Thymus (tissue), 11 donors: ENCODE measurements at regions not wholly inside any gene's neighbourhood (a gene's known extent, or its start where the extent isn't known, plus 50 kb on each side); places are given as distances from the start of the nearest gene placed in this dataset.

ENCODE experiments used
- DNase-seq, 9 donors: peaks; one replicate each; pipeline ENCODE4 v3.0.0-alpha.2; 2013; ENCODE audit warnings: low spot score in 9 of 9, low read depth in 6 of 9, missing footprints in 1 of 9
- H3K27ac ChIP-seq, 2 donors: one replicate each; pipeline ENCODE4 v1.5.1; 2013; ENCODE audit warnings: control low read depth in 1 of 2, low read depth in 1 of 2, low read length in 1 of 2, mild to moderate bottlenecking in 1 of 2, moderate library complexity in 1 of 2
- H3K27me3 ChIP-seq, 2 donors: one replicate each; pipeline ENCODE4 v1.5.1; 2013; ENCODE audit warnings: low read length in 1 of 2; ENCODE audit not compliant: control insufficient read depth in 2 of 2, insufficient read depth in 1 of 2
- H3K36me3 ChIP-seq, 2 donors: one replicate each; pipeline ENCODE4 v1.5.1; 2013; ENCODE audit warnings: low read length in 1 of 2, mild to moderate bottlenecking in 1 of 2, moderate library complexity in 1 of 2; ENCODE audit not compliant: control insufficient read depth in 2 of 2, insufficient read depth in 2 of 2
- H3K4me1 ChIP-seq, 2 donors: one replicate each; pipeline ENCODE4 v1.5.1; 2013; ENCODE audit warnings: low read length in 2 of 2; ENCODE audit not compliant: control insufficient read depth in 2 of 2, insufficient read depth in 2 of 2
- H3K4me3 ChIP-seq, 2 donors: one replicate each; pipeline ENCODE4 v1.5.1; 2013; ENCODE audit warnings: low read length in 2 of 2, control low read depth in 1 of 2, mild to moderate bottlenecking in 1 of 2
- H3K9me3 ChIP-seq, 2 donors: one replicate each; pipeline ENCODE4 v1.5.1; 2013; ENCODE audit warnings: low read length in 1 of 2, mild to moderate bottlenecking in 1 of 2; ENCODE audit not compliant: control insufficient read depth in 2 of 2, insufficient read depth in 1 of 2
- WGBS: extraction: QIAGEN DNeasy Blood & Tissue Kit; methylation state at CpG from one replicate; pipeline ENCODE4 v1.1.7; 2013; 5-methylcytosine and 5-hydroxymethylcytosine counted together
- donor health status: healthy.

DNA sequence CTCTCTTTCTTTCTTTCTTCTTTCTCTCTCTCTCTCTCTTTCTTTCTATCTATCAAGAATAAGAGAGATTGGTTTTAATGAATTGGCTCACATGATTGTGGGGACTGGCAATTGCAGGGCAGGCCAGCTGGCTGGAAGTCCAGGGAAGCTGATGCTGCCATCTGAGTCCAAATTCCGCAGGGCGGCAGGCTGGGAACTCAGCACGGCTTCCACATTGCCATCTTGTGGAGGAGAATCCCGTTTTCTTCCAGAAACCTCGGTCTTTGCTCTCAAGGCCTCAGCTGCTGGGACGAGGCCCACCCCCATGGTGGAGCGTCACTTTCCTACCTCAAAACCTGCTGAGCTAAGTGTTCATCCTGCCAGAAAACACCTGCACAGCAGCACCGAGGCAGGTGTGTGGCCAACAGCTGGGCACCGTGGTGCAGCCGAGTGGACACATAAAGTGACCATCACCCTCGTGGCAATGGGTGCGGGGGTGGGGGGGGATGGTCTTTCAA, 58.8 kb upstream of the SLCO4A1 start:
- Histone ChIP-seq H3K9me3 (no peaks in the 10 kb centered on the region), H3K4me1 (no peaks in the 10 kb centered on the region), H3K36me3 (no peaks in the 10 kb centered on the region), H3K27ac (no peak overlapping the region), H3K4me3 (no peak overlapping the region), H3K27me3 (peaks cover 9 to 73% of the 10 kb centered on the region in 2 donors)
- no peak for DNase-seq
- 59% methylated on average over 12 of the region's 12 CpGs for WGBS

GRCh38 chr20:62584671-62585460, 57.4 kb upstream of the SLCO4A1 start:
- Histone ChIP-seq H3K27me3 (peaks cover 8 to 76% of the 10 kb centered on the region in 2 donors), H3K4me1 (no peaks in the 10 kb centered on the region), H3K4me3 (no peak overlapping the region), H3K9me3 (no peaks in the 10 kb centered on the region), H3K27ac (no peak overlapping the region), H3K36me3 (no peaks in the 10 kb centered on the region)
- no peak for DNase-seq
- 78% methylated on average over 16 of the region's 16 CpGs for WGBS

GRCh38 chr20:62585461-62585970, 56.8 kb upstream of the SLCO4A1 start:
- Histone ChIP-seq H3K27ac (no peak overlapping the region), H3K27me3 (peaks cover 7 to 70% of the 10 kb centered on the region in 2 donors), H3K36me3 (no peaks in the 10 kb centered on the region), H3K9me3 (no peaks in the 10 kb centered on the region), H3K4me1 (no peaks in the 10 kb centered on the region), H3K4me3 (no peak overlapping the region)
- no peak for DNase-seq
- 88% methylated on average over 22 of the region's 22 CpGs for WGBS

- Histone ChIP-seq H3K4me1 (no peaks in the 10 kb centered on the region), H3K36me3 (no peaks in the 10 kb centered on the region), H3K4me3 (no peak overlapping the region), H3K27me3 (peaks cover 7 to 57% of the 10 kb centered on the region in 2 donors), H3K9me3 (no peaks in the 10 kb centered on the region), H3K27ac (no peak overlapping the region)
- no peak for DNase-seq
- WGBS, result 80% methylated on average over 8 of the region's 8 CpGs
Measured at GRCh38 chr20:62586799-62587198, 55.5 kb upstream of the SLCO4A1 start.

DNA sequence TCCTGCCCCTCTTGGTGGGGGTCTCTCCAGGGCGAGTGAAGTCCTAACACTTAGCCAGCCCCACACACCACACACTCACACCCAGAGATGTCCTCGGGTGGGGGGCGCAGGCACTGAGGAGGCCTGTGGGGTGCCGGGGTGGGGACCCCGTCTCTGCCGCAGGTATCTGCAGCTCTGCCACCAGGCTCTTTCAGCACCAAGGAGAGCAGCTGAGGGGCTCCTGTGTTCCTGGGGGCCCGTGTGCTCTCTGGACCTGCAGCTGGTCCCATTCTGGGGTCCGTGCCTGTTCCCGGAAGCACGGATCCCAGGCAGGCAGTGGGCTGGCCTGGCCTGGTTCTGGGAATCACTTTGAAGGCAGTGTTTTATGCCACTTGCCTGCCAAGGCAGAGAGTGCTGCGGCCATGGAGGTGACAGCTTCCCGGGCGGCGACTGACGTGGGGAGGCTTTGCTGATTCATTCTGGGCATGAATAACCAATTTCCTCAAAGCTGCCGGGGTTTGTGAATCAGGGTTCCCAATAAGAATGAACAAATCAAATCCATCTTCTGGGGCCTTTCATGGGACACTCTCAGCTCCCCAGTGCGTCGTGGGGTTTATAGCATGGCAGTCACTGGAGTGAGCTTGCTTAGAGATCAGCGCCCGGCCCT, 54.4 kb upstream of the SLCO4A1 start:
- DNase-seq, result peak in 2 of 9 donors; percentile 9 to 18
- Histone ChIP-seq H3K4me3 (no peak overlapping the region), H3K9me3 (no peaks in the 10 kb centered on the region), H3K36me3 (no peaks in the 10 kb centered on the region), H3K4me1 (no peaks in the 10 kb centered on the region), H3K27me3 (peaks cover under 1 to 47% of the 10 kb centered on the region in 2 donors), H3K27ac (no peak overlapping the region)
- 50% methylated on average over 20 of the region's 20 CpGs for WGBS

GRCh38 chr20:62588458-62589149, 53.7 kb upstream of the SLCO4A1 start:
- Histone ChIP-seq H3K27ac (no peak overlapping the region), H3K4me3 (no peak overlapping the region), H3K4me1 (no peaks in the 10 kb centered on the region), H3K9me3 (no peaks in the 10 kb centered on the region), H3K27me3 (peaks cover 0 to 42% of the 10 kb centered on the region in 2 donors), H3K36me3 (no peaks in the 10 kb centered on the region)
- no peak for DNase-seq
- WGBS, result 84% methylated on average over 13 of the region's 13 CpGs

DNA sequence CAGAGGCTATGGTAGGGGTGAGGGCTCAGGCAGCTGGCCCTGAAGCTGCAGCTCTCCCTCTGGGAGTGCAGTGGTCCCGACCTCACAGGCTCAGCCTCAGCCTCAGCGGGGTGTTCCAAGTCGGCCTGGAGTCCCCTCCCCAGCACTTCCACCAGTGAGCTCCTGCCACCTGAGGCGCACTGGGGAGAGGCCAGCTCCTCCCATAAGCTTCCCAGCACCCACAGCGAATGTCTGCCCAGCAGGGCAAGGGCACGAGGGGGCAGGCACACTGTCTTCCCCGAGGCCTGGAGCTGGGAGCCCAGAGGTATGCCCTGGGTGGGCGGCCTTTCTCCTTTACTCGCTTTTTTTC, 53.2 kb upstream of the SLCO4A1 start:
- no peaks in the 10 kb centered on the region for H3K36me3 ChIP-seq
- WGBS, result 82% methylated on average over 9 of the region's 9 CpGs
- H3K27me3 ChIP-seq, result peaks cover 1 to 37% of the 10 kb centered on the region in 2 donors
- no peak overlapping the region for H3K4me3 ChIP-seq
- no peak for DNase-seq
- no peaks in the 10 kb centered on the region for H3K9me3 ChIP-seq
- no peaks in the 10 kb centered on the region for H3K4me1 ChIP-seq
- no peak overlapping the region for H3K27ac ChIP-seq

- DNase-seq, result no peak
- WGBS, result 90% methylated on average over 14 of the region's 14 CpGs
- no peak overlapping the region for H3K4me3 ChIP-seq
- H3K36me3 ChIP-seq, result no peaks in the 10 kb centered on the region
- no peaks in the 10 kb centered on the region for H3K4me1 ChIP-seq
- H3K27me3 ChIP-seq, result peaks cover 3 to 33% of the 10 kb centered on the region in 2 donors
- no peaks in the 10 kb centered on the region for H3K9me3 ChIP-seq
- H3K27ac ChIP-seq, result no peak overlapping the region
Measured at GRCh38 chr20:62589720-62590119, 52.6 kb upstream of the SLCO4A1 start.
